GM19455 (cell line): ENCODE measurements at regions not wholly inside any gene's neighbourhood (a gene's known extent, or its start where the extent isn't known, plus 50 kb on each side); places are given as distances from the start of the nearest gene placed in this dataset.

Experiments
- ATAC-seq: cut with Tn5 transposase; IDR thresholded peaks from one replicate; pipeline ENCODE4 v1.9.1; 2021; ENCODE audit not compliant: unreplicated experiment

DNA sequence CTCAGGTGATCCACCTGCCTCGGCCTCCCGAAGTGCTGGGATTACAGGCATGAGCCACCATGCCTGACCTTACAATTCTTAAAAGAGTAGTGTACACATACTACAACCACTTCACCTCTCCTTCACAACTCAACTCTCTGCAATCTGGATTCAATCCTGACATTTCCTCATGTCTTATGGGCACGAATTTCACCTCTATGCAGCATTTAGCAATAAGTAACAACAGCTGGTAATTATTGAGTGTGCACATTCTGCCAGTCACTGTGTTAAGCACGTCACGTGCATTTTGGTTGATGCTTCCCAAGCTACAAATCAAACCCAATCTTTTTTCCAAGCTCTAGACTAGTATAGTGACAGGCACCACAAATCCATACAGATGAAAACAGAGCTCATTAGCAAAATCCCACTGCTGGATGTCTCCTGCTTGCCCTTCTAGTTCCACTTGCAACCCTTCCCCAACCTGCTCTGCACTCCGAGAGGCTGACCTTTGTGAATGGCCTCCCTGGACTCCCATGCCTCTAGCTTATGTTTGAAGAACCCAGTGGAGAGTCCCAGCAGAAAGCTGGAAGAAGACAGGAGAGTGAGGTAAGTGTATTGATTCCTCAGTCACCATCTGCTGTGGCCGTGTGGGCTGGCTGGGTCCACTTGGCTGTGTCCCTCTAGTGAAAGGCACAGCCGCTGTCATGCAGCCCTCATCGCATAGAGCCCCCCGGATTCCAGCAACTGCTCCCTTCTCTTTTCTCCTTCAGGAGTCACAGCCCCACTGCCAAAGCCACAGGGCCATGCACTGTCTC lies 176.5 kb downstream of the MEX3B start:
- no peak for ATAC-seq

- peak; percentile 95 for ATAC-seq
These were observed 179.8 kb downstream of the MEX3B start for GRCh38 chr15:81865850-81866537.

- no peak for ATAC-seq
These were observed 182.7 kb downstream of the MEX3B start for GRCh38 chr15:81863162-81863561.

GRCh38 chr15:81859737-81860516 lies 185.9 kb downstream of the MEX3B start:
- no peak for ATAC-seq

DNA sequence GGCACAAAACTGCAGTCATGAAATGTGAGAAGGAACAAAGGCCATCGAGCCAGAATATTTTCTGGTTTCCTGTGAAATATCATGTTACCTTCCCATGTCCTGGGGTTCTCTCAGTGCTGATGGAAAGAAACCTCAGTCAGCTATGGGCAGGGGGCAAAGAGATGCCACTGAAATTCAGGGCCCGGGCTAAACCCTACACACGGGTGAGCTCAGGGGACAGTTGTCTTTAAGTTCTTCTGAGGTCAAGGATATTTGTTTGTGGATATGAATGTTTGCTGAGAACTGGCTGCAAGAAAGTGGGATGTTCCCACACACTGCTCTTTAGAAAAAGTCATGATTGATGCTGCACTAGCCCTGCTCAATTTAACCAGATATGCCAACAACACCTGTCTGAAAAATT lies 187.2 kb downstream of the MEX3B start:
- ATAC-seq = no peak

DNA sequence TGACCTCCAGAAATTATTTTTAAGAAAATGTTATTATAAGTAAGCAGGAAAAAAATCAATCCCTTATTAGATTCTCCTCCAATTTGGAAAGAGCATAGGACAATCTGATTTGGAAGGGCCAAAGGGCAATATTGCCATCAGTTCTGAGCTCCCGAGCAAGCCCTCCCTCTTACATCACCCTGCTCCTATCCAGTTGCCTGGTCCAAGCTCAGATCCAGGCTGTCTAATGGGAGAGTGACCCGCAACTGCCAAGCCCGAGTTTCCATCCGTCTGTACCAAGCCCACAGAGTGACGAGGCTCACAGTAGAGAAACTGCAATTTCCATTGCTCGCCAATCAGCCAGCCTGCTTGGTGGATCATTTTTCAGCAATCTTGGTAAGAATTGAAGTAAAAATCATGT lies 187.7 kb downstream of the MEX3B start:
- no peak for ATAC-seq

GRCh38 chr15:81856634-81857026 lies 189.2 kb downstream of the MEX3B start:
- ATAC-seq = no peak

DNA sequence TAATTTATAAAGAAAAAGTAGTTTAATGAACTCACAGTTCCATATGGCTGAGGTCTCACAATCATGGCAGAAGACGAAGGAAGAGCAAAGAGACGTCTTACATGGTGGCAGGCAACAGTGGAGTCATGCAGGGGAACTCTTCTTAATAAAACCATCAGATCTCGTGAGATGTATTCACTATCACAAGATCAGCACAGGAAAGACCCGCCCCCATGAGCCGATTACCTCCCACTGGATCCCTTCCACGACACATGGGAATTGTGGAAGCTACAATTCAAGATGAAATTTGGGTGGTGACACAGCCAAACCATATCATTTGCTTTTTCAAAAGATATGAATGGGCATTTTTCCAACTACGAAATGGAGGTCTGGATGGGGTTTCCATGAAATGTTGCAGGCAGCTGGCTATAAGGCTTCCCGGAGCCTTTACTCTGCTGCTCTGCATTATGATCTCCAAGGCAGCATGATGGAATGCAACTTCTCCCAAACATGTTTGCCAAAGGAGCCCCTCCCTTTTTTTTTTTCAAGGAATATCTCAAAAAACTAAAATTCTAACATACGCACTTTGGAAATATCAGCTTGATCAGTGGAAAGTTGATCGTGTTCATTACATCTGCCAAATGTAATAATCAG lies 189.7 kb downstream of the MEX3B start:
- no peak for ATAC-seq

GRCh38 chr15:81853150-81853748 lies 192.6 kb downstream of the MEX3B start:
- ATAC-seq = no peak

- ATAC-seq = no peak
These were observed 193.2 kb downstream of the MEX3B start for GRCh38 chr15:81852411-81853149.

DNA sequence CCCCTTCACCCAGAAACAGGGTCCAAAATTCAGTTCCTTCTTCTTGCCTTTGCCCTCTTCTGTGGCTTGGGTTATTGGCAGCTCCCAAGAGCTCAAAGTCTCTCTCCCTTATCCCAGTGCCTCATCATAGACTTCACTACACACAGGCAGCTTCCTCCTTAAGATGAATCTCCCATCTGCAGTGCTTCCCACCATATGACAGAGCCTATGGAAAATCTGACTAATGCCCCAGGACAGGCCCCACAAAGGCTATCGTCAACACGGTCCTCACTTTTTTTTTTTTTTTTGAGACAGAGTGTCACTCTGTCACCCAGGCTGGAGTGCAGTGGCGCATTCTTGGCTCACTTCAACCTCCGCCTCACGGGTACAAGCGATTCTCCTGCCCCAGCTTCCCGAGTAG lies 194.1 kb downstream of the MEX3B start:
- no peak for ATAC-seq

DNA sequence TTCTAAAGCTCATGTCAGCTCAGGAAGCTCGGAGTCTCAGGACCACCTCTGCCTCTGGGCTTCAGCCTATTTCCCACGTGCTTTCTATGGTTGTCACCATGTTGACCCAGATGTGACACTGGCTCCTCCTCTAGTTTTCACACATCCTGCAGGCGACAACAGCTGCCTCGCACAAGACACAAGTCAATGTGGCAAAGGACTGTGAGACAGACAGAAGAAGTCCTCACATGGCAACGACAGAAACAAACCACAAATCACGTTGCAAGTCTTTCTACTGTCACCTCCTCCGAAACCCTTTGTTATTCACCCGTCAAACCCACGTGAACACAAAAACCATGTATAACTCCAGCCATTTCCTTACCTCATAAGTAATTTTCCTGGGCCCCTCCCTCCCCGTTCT lies 194.5 kb downstream of the MEX3B start:
- no peak for ATAC-seq

DNA sequence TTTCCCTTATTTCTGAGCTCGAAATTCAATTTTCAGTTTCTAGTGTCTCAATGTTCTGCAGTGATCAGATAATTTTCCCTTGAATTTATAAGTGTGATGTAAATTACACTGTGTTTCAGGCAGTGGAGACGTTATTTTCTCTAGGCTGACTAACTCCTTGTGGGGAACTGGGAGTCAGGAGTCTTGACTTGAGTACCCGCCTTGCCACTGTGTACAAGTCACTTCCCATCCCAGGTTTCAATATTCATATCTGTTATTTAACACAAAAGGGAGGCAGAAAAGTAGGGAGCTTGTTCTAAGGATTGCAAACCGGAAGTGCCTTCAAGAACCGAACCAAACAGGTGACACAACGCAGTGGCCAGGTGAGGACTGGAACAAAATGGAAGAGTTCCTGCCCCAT lies 196.5 kb downstream of the MEX3B start:
- ATAC-seq = no peak

- ATAC-seq = no peak
These were observed 197.1 kb downstream of the MEX3B start for GRCh38 chr15:81848701-81849100.

GRCh38 chr15:81843757-81844407 lies 201.9 kb downstream of the MEX3B start:
- no peak for ATAC-seq

- no peak for ATAC-seq
These were observed 202.6 kb downstream of the MEX3B start for GRCh38 chr15:81843226-81843625.

DNA sequence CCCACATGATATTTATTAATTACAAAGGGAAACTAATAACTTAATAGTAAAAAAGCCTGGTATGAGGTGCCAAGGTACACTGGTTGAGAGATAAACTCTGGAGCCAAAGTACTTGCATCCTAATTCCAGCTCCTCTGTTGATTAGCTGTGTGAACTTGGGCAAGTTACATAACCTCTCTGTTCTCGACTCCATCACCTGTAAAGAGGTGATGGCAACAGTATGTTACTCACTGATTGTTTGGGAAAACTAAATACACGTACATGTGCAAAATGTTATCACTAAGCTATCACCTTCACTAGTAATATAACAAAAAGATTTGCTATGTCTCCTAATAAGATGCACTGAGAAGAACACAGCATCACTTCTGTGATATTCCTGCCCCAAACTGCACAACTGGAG lies 206.4 kb downstream of the MEX3B start:
- no peak for ATAC-seq

DNA sequence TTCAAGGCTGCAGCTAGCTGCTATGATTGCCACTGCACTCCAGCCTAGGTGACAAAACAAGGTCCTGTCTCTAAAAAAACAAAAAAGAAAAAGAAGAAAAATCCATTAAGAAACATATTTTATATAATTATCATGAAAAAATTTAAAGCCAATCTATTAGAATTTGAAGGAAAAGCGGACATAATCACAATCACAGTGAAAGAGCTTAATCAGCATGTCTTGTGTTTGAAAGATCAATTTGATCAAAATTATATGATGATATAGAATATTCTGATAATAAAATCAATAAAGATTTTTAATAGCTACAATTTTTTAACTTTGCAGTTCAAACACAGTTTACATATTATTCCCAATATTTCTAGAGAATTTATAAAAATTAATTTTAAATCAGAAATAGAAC lies 210.1 kb downstream of the MEX3B start:
- ATAC-seq = no peak

GRCh38 chr15:81830520-81830919 lies 215.3 kb downstream of the MEX3B start:
- no peak for ATAC-seq

- no peak for ATAC-seq
These were observed 215.9 kb downstream of the MEX3B start for GRCh38 chr15:81829918-81830317.
